Ecto neural progenitor cell (in vitro differentiated cells): ENCODE measurements at regions not wholly inside any gene's neighbourhood (a gene's known extent, or its start where the extent isn't known, plus 50 kb on each side); places are given as distances from the start of the nearest gene placed in this dataset.
"Not testable (repeated sequence)": the region's sequence is repeated elsewhere in the genome, so short reads cannot be mapped to it uniquely, and the experiment has no call there.

ENCODE experiments used
- DNase-seq: peaks from one replicate; pipeline ENCODE4 v3.0.0-alpha.2; 2018; ENCODE audit warnings: low spot score

GRCh38 chr1:112855152-112855828 lies 100.7 kb downstream of the SLC16A1 start:
- no peak for DNase-seq

GRCh38 chr1:112854368-112854984 lies 101.5 kb downstream of the SLC16A1 start:
- not testable (repeated sequence) for DNase-seq

- DNase-seq = not testable (repeated sequence)
Observed at GRCh38 chr1:112853915-112854314, 102.1 kb downstream of the SLC16A1 start.

- no peak for DNase-seq
Observed at GRCh38 chr1:112852934-112853333, 103.1 kb downstream of the SLC16A1 start.

GRCh38 chr1:112852276-112852675 lies 103.7 kb downstream of the SLC16A1 start:
- no peak for DNase-seq

- DNase-seq = no peak
Observed at GRCh38 chr1:112850034-112850757, 105.8 kb downstream of the SLC16A1 start.

GRCh38 chr1:112849425-112850033 lies 106.5 kb downstream of the SLC16A1 start:
- DNase-seq = peak; percentile 76

- no peak for DNase-seq
Observed at GRCh38 chr1:112841825-112842224, 114.2 kb downstream of the SLC16A1 start.

GRCh38 chr1:112840631-112841624 lies 115.1 kb downstream of the SLC16A1 start:
- no peak for DNase-seq

GRCh38 chr1:112836642-112837041 lies 119.4 kb downstream of the SLC16A1 start:
- no peak for DNase-seq

GRCh38 chr1:112833806-112834205 lies 118.7 kb upstream of the PPM1J start:
- no peak for DNase-seq

- DNase-seq = not testable (repeated sequence)
Observed at GRCh38 chr1:112832259-112832658, 117.1 kb upstream of the PPM1J start.

GRCh38 chr1:112829691-112830090 lies 114.6 kb upstream of the PPM1J start:
- DNase-seq = not testable (repeated sequence)

GRCh38 chr1:112828716-112829115 lies 113.6 kb upstream of the PPM1J start:
- no peak for DNase-seq

- not testable (repeated sequence) for DNase-seq
Observed at GRCh38 chr1:112827391-112827790, 112.3 kb upstream of the PPM1J start.

GRCh38 chr1:112826217-112826944 lies 111.2 kb upstream of the PPM1J start:
- DNase-seq = no peak

- not testable (repeated sequence) for DNase-seq
Observed at GRCh38 chr1:112825563-112826216, 110.6 kb upstream of the PPM1J start.

GRCh38 chr1:112825075-112825474 lies 109.9 kb upstream of the PPM1J start:
- not testable (repeated sequence) for DNase-seq

- not testable (repeated sequence) for DNase-seq
Observed at GRCh38 chr1:112821307-112822063, 106.4 kb upstream of the PPM1J start.
